A549 (cell line): ENCODE measurements at regions not wholly inside any gene's neighbourhood (a gene's known extent, or its start where the extent isn't known, plus 50 kb on each side); places are given as distances from the start of the nearest gene placed in this dataset.

Experiments used
- ATAC-seq, 2 experiments: fragments of 200-7000 bp in 1 of 2; fragments of >200 bp in 1 of 2; cut with Nextera tagmentation in 1 of 2; cut with Tn5 transposase in 1 of 2; 3 replicates each; pipeline versions ENCODE4 v1.8.0 to v1.9.1; 2018 to 2020; ENCODE audit warnings: mild to moderate bottlenecking in 1 of 2, moderate library complexity in 1 of 2
- CTCF ChIA-PET: fragments of 300-600 bp; sonication (Branson Sonifier 250); formaldehyde crosslinking; extraction: SDS; loops from one replicate; lab custom pipeline; 2021; ENCODE audit warnings: antibody characterized with exemption, inconsistent platforms; lab: Yijun Ruan, JAX
- POLR2A ChIA-PET: fragments of 350-600 bp; formaldehyde crosslinking; extraction: SDS; loops from one replicate; lab custom pipeline; 2021; ENCODE audit warnings: antibody characterized with exemption, inconsistent platforms; lab: Yijun Ruan, JAX
- DNase-seq, 2 experiments: peaks; one replicate each; pipeline versions ENCODE4 v3.0.0 to v3.0.0-alpha.2; 2011 to 2016; ENCODE audit warnings: low read depth in 1 of 2, low spot score in 1 of 2
- FAIRE-seq: peaks from 2 replicates; lab custom pipeline; 2011; peaks lifted over from hg19 to GRCh38; lab: Jason Lieb, UNC
- H3K27ac ChIP-seq, 2 experiments: fragments of >200 bp; sonication (Bioruptor Twin); formaldehyde crosslinking; 3 replicates each; pipeline ENCODE4 v1.5.1; 2016 to 2017
- H3K4me1 ChIP-seq: fragments of >200 bp; sonication (Bioruptor Twin); formaldehyde crosslinking; 3 replicates; pipeline ENCODE4 v1.6.1; 2016
- H3K4me2 ChIP-seq: fragments of >200 bp; sonication (Bioruptor Twin); formaldehyde crosslinking; 3 replicates; pipeline ENCODE4 v1.6.1; 2016
- H3K4me3 ChIP-seq: fragments of >200 bp; sonication (Bioruptor Twin); formaldehyde crosslinking; 3 replicates; pipeline ENCODE4 v1.5.1; 2016
- H3K9me3 ChIP-seq: fragments of >200 bp; sonication (Bioruptor Twin); formaldehyde crosslinking; 3 replicates; pipeline ENCODE4 v1.6.1; 2016
- ATOH8 ChIP-seq: fragments of 250-450 bp; sonication (Bioruptor Pico); IDR thresholded peaks from 2 replicates; pipeline ENCODE4 v1.5.0; 2020; ENCODE audit warnings: low read depth, mild to moderate bottlenecking, moderate library complexity
- BHLHE40 ChIP-seq: IDR thresholded peaks from 2 replicates; pipeline ENCODE4 v1.6.1; 2012; ENCODE audit warnings: low read depth, low read length, inconsistent platforms
- CEBPB ChIP-seq, 2 experiments: fragments of >200 bp in 1 of 2; sonication (Bioruptor Twin) in 1 of 2; formaldehyde crosslinking in 1 of 2; IDR thresholded peaks; 2 replicates each; pipeline ENCODE4 v1.6.1; 2012 to 2016
- CHD2 ChIP-seq: fragments of 150-350 bp; IDR thresholded peaks from 2 replicates; pipeline ENCODE4 v1.6.1; 2014; ENCODE audit warnings: low read length; ENCODE audit not compliant: partially characterized antibody
- CHD4 ChIP-seq: fragments of 200-600 bp; sonication (generic); IDR thresholded peaks from 2 replicates; pipeline ENCODE4 v1.6.1; 2016; ENCODE audit warnings: antibody characterized with exemption, mild to moderate bottlenecking, borderline replicate concordance
- EHF ChIP-seq: fragments of 250-450 bp; sonication (Bioruptor Pico); IDR thresholded peaks from 2 replicates; pipeline ENCODE4 v1.5.0; 2020; ENCODE audit warnings: mild to moderate bottlenecking
- EHMT2 ChIP-seq: fragments of 200-600 bp; sonication (generic); IDR thresholded peaks from 2 replicates; pipeline ENCODE4 v1.6.1; 2016; ENCODE audit warnings: antibody characterized with exemption, low read depth, mild to moderate bottlenecking, moderate library complexity
- ELK1 ChIP-seq: fragments of 150-350 bp; IDR thresholded peaks from 2 replicates; pipeline ENCODE4 v1.6.1; 2014; ENCODE audit warnings: low read depth, mild to moderate bottlenecking, low read length
- EP300 ChIP-seq, 2 experiments: fragments of >200 bp; sonication (Bioruptor Twin); formaldehyde crosslinking; IDR thresholded peaks; 2 replicates in 1 of 2; 3 replicates in 1 of 2; pipeline ENCODE4 v1.6.1; 2016 to 2017
- FOXS1 ChIP-seq: fragments of 250-450 bp; sonication (Bioruptor Pico); IDR thresholded peaks from 2 replicates; pipeline ENCODE4 v1.5.0; 2020; ENCODE audit warnings: mild to moderate bottlenecking, moderate library complexity
- HDAC2 ChIP-seq: fragments of 200-600 bp; sonication (generic); IDR thresholded peaks from 2 replicates; pipeline ENCODE4 v1.6.1; 2016
- HES2 ChIP-seq: fragments of >200 bp; sonication (Bioruptor Twin); formaldehyde crosslinking; IDR thresholded peaks from 2 replicates; pipeline ENCODE4 v1.6.1; 2016
- HEYL ChIP-seq: fragments of 250-450 bp; sonication (Bioruptor Pico); IDR thresholded peaks from 2 replicates; pipeline ENCODE4 v1.8.0; 2021; ENCODE audit warnings: mild to moderate bottlenecking, moderate library complexity
- HOXB5 ChIP-seq: fragments of 250-450 bp; sonication (Bioruptor Pico); IDR thresholded peaks from 2 replicates; pipeline ENCODE4 v1.5.0; 2020; ENCODE audit warnings: mild to moderate bottlenecking, moderate library complexity
- MAFK ChIP-seq: fragments of 450-650 bp; IDR thresholded peaks from 2 replicates; pipeline ENCODE4 v1.6.1; 2014; ENCODE audit not compliant: partially characterized antibody
- MAX ChIP-seq: IDR thresholded peaks from 2 replicates; pipeline ENCODE4 v1.6.1; 2012
- MAZ ChIP-seq: fragments of 150-350 bp; IDR thresholded peaks from 2 replicates; pipeline ENCODE4 v1.6.1; 2014; ENCODE audit warnings: antibody characterized with exemption, low read depth, low read length, borderline replicate concordance
- MYC ChIP-seq: IDR thresholded peaks from 2 replicates; pipeline ENCODE4 v1.6.1; 2012; ENCODE audit warnings: mild to moderate bottlenecking, inconsistent platforms, low read length, improper control_type of control experiment, borderline replicate concordance
- NFE2L2 ChIP-seq: fragments of 150-350 bp; conservative IDR thresholded peaks from 2 replicates; pipeline ENCODE4 v1.6.1; 2014; ENCODE audit warnings: low read length
- PBX3 ChIP-seq: IDR thresholded peaks from 2 replicates; pipeline ENCODE4 v1.6.1; 2012
- PHF8 ChIP-seq: fragments of 200-600 bp; sonication (generic); IDR thresholded peaks from 2 replicates; pipeline ENCODE4 v1.6.1; 2016; ENCODE audit warnings: low read depth, mild to moderate bottlenecking, antibody characterized with exemption, moderate library complexity, borderline replicate concordance
- POLR2A ChIP-seq: IDR thresholded peaks from 2 replicates; pipeline ENCODE4 v1.6.1; 2012; ENCODE audit warnings: mild to moderate bottlenecking, low read length
- RARB ChIP-seq: fragments of 250-450 bp; sonication (Bioruptor Pico); IDR thresholded peaks from 2 replicates; pipeline ENCODE4 v1.8.0; 2021; ENCODE audit warnings: mild to moderate bottlenecking, moderate library complexity
- SMC3 ChIP-seq: fragments of >200 bp; sonication (Bioruptor Twin); formaldehyde crosslinking; IDR thresholded peaks from 3 replicates; pipeline ENCODE4 v1.6.1; 2018; ENCODE audit warnings: inconsistent platforms
- TFCP2L1 ChIP-seq: fragments of 250-450 bp; sonication (Bioruptor Pico); IDR thresholded peaks from 2 replicates; pipeline ENCODE4 v1.5.0; 2021; ENCODE audit warnings: mild to moderate bottlenecking
- ZC3H11A ChIP-seq: fragments of 450-650 bp; IDR thresholded peaks from 2 replicates; pipeline ENCODE4 v1.6.1; 2014; ENCODE audit warnings: antibody characterized with exemption, mild to moderate bottlenecking
- ZNF302 ChIP-seq: fragments of 250-450 bp; sonication (Bioruptor Pico); IDR thresholded peaks from 2 replicates; pipeline ENCODE4 v1.9.0; 2021; ENCODE audit warnings: inconsistent platforms, mild to moderate bottlenecking, moderate library complexity
- WGBS: methylation state at CpG from one replicate; pipeline ENCODE4 v1.1.6; 2017; ENCODE audit errors: missing lambda C conversion rate; 5-methylcytosine and 5-hydroxymethylcytosine counted together

- DNase-seq (no peak), ATAC-seq (no peak), FAIRE-seq (no peak)
- no peak overlapping the region for H3K4me3 ChIP-seq
- ChIA-PET CTCF (no interaction called here), POLR2A (no interaction called here)
- no peaks in the 10 kb centered on the region for H3K9me3 ChIP-seq
- no peaks in the 10 kb centered on the region for H3K4me1 ChIP-seq
- H3K27ac ChIP-seq = no peak overlapping the region
- no peak overlapping the region for H3K4me2 ChIP-seq
- TF ChIP-seq EHF (CRISPR knock-in tag) (no peak), ATOH8 (no peak), FOXS1 (CRISPR knock-in tag) (no peak), HOXB5 (CRISPR knock-in tag) (no peak), BHLHE40 (no peak), PBX3 (no peak), EHMT2 (no peak), TFCP2L1 (CRISPR knock-in tag) (no peak), PHF8 (no peak), NFE2L2 (no peak), MAZ (no peak), MYC (no peak), POLR2A (no peak), RARB (CRISPR knock-in tag) (no peak), EP300 (IDR thresholded peaks at IDR 0.05) (no peak), MAX (no peak)
These were observed 2781.6 kb upstream of the PCDH20 start for GRCh38 chr13:64197232-64197631.

- TF ChIP-seq FOXS1 (CRISPR knock-in tag) (no peak), ZC3H11A (no peak), ELK1 (no peak)
- no peak for DNase-seq
- Histone ChIP-seq H3K4me1 (no peaks in the 10 kb centered on the region), H3K4me2 (no peak overlapping the region), H3K4me3 (no peak overlapping the region), H3K9me3 (no peaks in the 10 kb centered on the region), H3K27ac (no peak overlapping the region)
- ChIA-PET POLR2A (no interaction called here), CTCF (no interaction called here)
- no peak for ATAC-seq
- no peak for FAIRE-seq
- 26% methylated on average over 2 of the region's 2 CpGs for WGBS
These were observed 2771.0 kb upstream of the PCDH20 start for GRCh38 chr13:64186503-64187250.

GRCh38 chr13:64186071-64186470 lies 2770.4 kb upstream of the PCDH20 start:
- no peaks in the 10 kb centered on the region for H3K9me3 ChIP-seq
- DNase-seq (no peak), FAIRE-seq (no peak), ATAC-seq (no peak)
- H3K4me1 ChIP-seq = no peaks in the 10 kb centered on the region
- no peak overlapping the region for H3K4me2 ChIP-seq
- H3K27ac ChIP-seq = no peak overlapping the region
- ChIA-PET CTCF (no interaction called here), POLR2A (no interaction called here)
- TF ChIP-seq PHF8 = no peak
- TF ChIP-seq MAFK = no peak
- no peak for TF ChIP-seq SMC3
- TF ChIP-seq CHD4 = no peak
- TF ChIP-seq BHLHE40 = no peak
- TF ChIP-seq TFCP2L1 (CRISPR knock-in tag) = no peak
- TF ChIP-seq CEBPB (IDR thresholded peaks at IDR 0.05) = no peak
- no peak for TF ChIP-seq ZNF302 (CRISPR knock-in tag)
- no peak for TF ChIP-seq EHF (CRISPR knock-in tag)
- TF ChIP-seq HEYL (CRISPR knock-in tag) = no peak
- TF ChIP-seq ELK1 = no peak
- no peak for TF ChIP-seq HDAC2
- no peak for TF ChIP-seq CHD2
- TF ChIP-seq ATOH8 = no peak
- no peak for TF ChIP-seq HES2
- WGBS = 48% methylated on average over 1 of the region's 1 CpG
- H3K4me3 ChIP-seq = no peak overlapping the region
